Endothelial cell of umbilical vein (primary cell): ENCODE measurements at regions not wholly inside any gene's neighbourhood (a gene's known extent, or its start where the extent isn't known, plus 50 kb on each side); places are given as distances from the start of the nearest gene placed in this dataset.

Source experiments
- BruUV-seq: library from RNA; stranded (reverse); fragments of 400-500 nt; replicated peaks from 2 replicates; lab custom pipeline; 2021; lab: Mats Ljungman, UMichigan
- CTCF ChIA-PET: fragments of 300-600, 350-600 bp; sonication (Branson Sonifier 250); formaldehyde crosslinking; loops from one replicate; lab custom pipeline; 2021; ENCODE audit warnings: antibody characterized with exemption, inconsistent platforms; lab: Charles Lee
- POLR2A ChIA-PET: fragments of 300-600, 350-600 bp; sonication (Branson Sonifier 250); formaldehyde crosslinking; loops from one replicate; lab custom pipeline; 2021; ENCODE audit warnings: antibody characterized with exemption, inconsistent platforms; lab: Charles Lee
- DNase-seq: peaks from one replicate; pipeline ENCODE4 v3.0.0-alpha.2; 2011; ENCODE audit warnings: low read depth, low spot score
- FAIRE-seq: peaks from 2 replicates; lab custom pipeline; 2011; peaks lifted over from hg19 to GRCh38; lab: Jason Lieb, UNC
- H2AFZ ChIP-seq: 2 replicates; pipeline ENCODE4 v1.6.0; 2012; ENCODE audit warnings: low read depth, low read length, control low read depth, inconsistent platforms
- H3K27ac ChIP-seq: 2 replicates; pipeline ENCODE4 v1.5.1; 2011; ENCODE audit warnings: low read depth, mild to moderate bottlenecking, control low read depth, low read length, moderate library complexity; ENCODE audit not compliant: insufficient read depth
- H3K27me3 ChIP-seq, 2 experiments: 2 replicates each; pipeline versions ENCODE4 v1.6.0 to v1.6.1; 2011; ENCODE audit warnings: low read length in 2 of 2, mixed read lengths in 1 of 2; ENCODE audit not compliant: control insufficient read depth in 2 of 2, insufficient read depth in 2 of 2
- H3K36me3 ChIP-seq, 2 experiments: 2 replicates in 1 of 2; 3 replicates in 1 of 2; pipeline ENCODE4 v1.5.1; 2011; ENCODE audit warnings: low read length in 2 of 2, mild to moderate bottlenecking in 1 of 2, moderate library complexity in 1 of 2; ENCODE audit not compliant: control insufficient read depth in 2 of 2, insufficient read depth in 2 of 2; ENCODE audit errors: extremely low read depth in 1 of 2
- H3K4me1 ChIP-seq: 3 replicates; pipeline ENCODE4 v1.5.1; 2011; ENCODE audit warnings: mild to moderate bottlenecking, low read length; ENCODE audit not compliant: control insufficient read depth, insufficient read depth; ENCODE audit errors: extremely low read depth
- H3K4me2 ChIP-seq: 2 replicates; pipeline ENCODE4 v1.6.1; 2011; ENCODE audit warnings: low read length, control low read depth, mixed read lengths; ENCODE audit not compliant: insufficient read depth
- H3K4me3 ChIP-seq, 3 experiments: fragments of 200-600 bp in 1 of 3; sonication (generic), shearing (Covaris generic) in 1 of 3; replicated peaks in 1 of 3; 2 replicates each; pipeline ENCODE4 v1.5.1; 2011 to 2016; ENCODE audit warnings: control low read depth in 3 of 3, low read length in 3 of 3, mild to moderate bottlenecking in 2 of 3, inconsistent platforms in 1 of 3, low read depth in 1 of 3, moderate library complexity in 1 of 3; ENCODE audit not compliant: insufficient read depth in 1 of 3
- H3K79me2 ChIP-seq: 2 replicates; pipeline ENCODE4 v1.6.0; 2012; ENCODE audit warnings: low read length, inconsistent platforms; ENCODE audit not compliant: control insufficient read depth, insufficient read depth
- H3K9ac ChIP-seq: replicated peaks from 2 replicates; pipeline ENCODE3; 2011; ENCODE audit warnings: low read length, control low read depth; ENCODE audit not compliant: insufficient read depth; ENCODE audit errors: extremely low read depth
- H3K9me1 ChIP-seq: replicated peaks from 3 replicates; pipeline ENCODE4 v1.6.0; 2011; ENCODE audit warnings: mild to moderate bottlenecking, low read length; ENCODE audit not compliant: control insufficient read depth, insufficient read depth; ENCODE audit errors: extremely low read depth
- H3K9me3 ChIP-seq: replicated peaks from 2 replicates; pipeline ENCODE4 v1.5.1; 2012; ENCODE audit warnings: low read length, inconsistent platforms; ENCODE audit not compliant: control insufficient read depth, insufficient read depth
- H4K20me1 ChIP-seq: replicated peaks from 2 replicates; pipeline ENCODE3; 2011; ENCODE audit warnings: mild to moderate bottlenecking, low read length; ENCODE audit not compliant: control insufficient read depth, insufficient read depth; ENCODE audit errors: extremely low read depth
- CTCF ChIP-seq, 2 donors: IDR thresholded peaks; 1 replicate in 1 of 2; 2 replicates in 1 of 2; pipeline ENCODE4 v1.5.1; 2011; ENCODE audit warnings: low read length in 2 of 2, mild to moderate bottlenecking in 2 of 2, moderate library complexity in 2 of 2, control low read depth in 1 of 2, inconsistent platforms in 1 of 2, low read depth in 1 of 2; ENCODE audit not compliant: insufficient read depth in 1 of 2; ENCODE audit errors: extremely low read depth in 1 of 2
- EZH2 ChIP-seq: IDR thresholded peaks from 2 replicates; pipeline ENCODE4 v1.6.1; 2012; ENCODE audit warnings: borderline replicate concordance, low read depth, mild to moderate bottlenecking, moderate library complexity, low read length, inconsistent platforms; ENCODE audit not compliant: severe bottlenecking
- FOS ChIP-seq: IDR thresholded peaks from 2 replicates; pipeline ENCODE4 v1.6.1; 2011; ENCODE audit warnings: mild to moderate bottlenecking, low read length, moderate library complexity, borderline replicate concordance; ENCODE audit not compliant: insufficient read depth
- GATA2 ChIP-seq: IDR thresholded peaks from 2 replicates; pipeline ENCODE4 v1.7.0; 2011; ENCODE audit warnings: low read depth, mild to moderate bottlenecking, moderate library complexity, mixed read lengths, low read length; ENCODE audit not compliant: insufficient read length, insufficient read depth
- JUN ChIP-seq: IDR thresholded peaks from 2 replicates; pipeline ENCODE4 v1.6.1; 2011; ENCODE audit warnings: borderline replicate concordance, low read depth; ENCODE audit not compliant: insufficient read length, insufficient read depth
- MAX ChIP-seq: IDR thresholded peaks from 2 replicates; pipeline ENCODE4 v1.6.1; 2011; ENCODE audit not compliant: insufficient read depth, insufficient read length
- MYC ChIP-seq: IDR thresholded peaks from one replicate; pipeline ENCODE4 v1.6.1; 2011; ENCODE audit warnings: mild to moderate bottlenecking, low read depth, low read length
- POLR2A ChIP-seq: IDR thresholded peaks from 2 replicates; pipeline ENCODE4 v1.6.1; 2012; ENCODE audit warnings: low read depth, mild to moderate bottlenecking, control low read depth, low read length
- POLR2AphosphoS5 ChIP-seq: IDR thresholded peaks from 2 replicates; pipeline ENCODE4 v1.6.1; 2012; ENCODE audit warnings: low read depth, mild to moderate bottlenecking, control low read depth, low read length, moderate library complexity; ENCODE audit not compliant: insufficient read depth
- dilution Hi-C: fragments of 300-500 bp; cut with MboI; formaldehyde crosslinking; loops from one replicate; pipeline ENCODE4 v1.15.0; 2019; ENCODE audit warnings: low sequenced_read_pairs; ENCODE audit not compliant: extremely low pct_ligation_motif_present
- intact Hi-C: fragments of 100-400 bp; cut with micrococcal nuclease; formaldehyde crosslinking; loops from one replicate; pipeline ENCODE4 v1.10.0; 2022

- Histone ChIP-seq H2AFZ (no peak overlapping the region), H4K20me1 (no peaks in the 10 kb centered on the region), H3K4me2 (no peak overlapping the region), H3K36me3 (no peaks in the 10 kb centered on the region), H3K9ac (no peak overlapping the region), H3K79me2 (no peaks in the 10 kb centered on the region), H3K4me1 (no peaks in the 10 kb centered on the region), H3K9me3 (no peaks in the 10 kb centered on the region), H3K27ac (no peak overlapping the region), H3K9me1 (no peaks in the 10 kb centered on the region), H3K4me3 (no peak overlapping the region), H3K27me3 (no peaks in the 10 kb centered on the region)
- DNase-seq (no peak), FAIRE-seq (no peak)
- intact Hi-C loops, result no loop called here
- TF ChIP-seq EZH2, result no peak
- no peak for TF ChIP-seq GATA2
- no peak for TF ChIP-seq CTCF (IDR thresholded peaks at IDR 0.05; ENCODE audit: extremely low read depth in 1 of 2, insufficient read depth in 1 of 2, low read depth in 1 of 2, low read length in 2 of 2)
- TF ChIP-seq POLR2A, result no peak
- TF ChIP-seq MAX, result no peak
- TF ChIP-seq MYC, result no peak
- TF ChIP-seq JUN, result no peak
- no peak for TF ChIP-seq FOS
- no peak for TF ChIP-seq POLR2AphosphoS5
- CTCF ChIA-PET, result no interaction called here
- BruUV-seq, result no TSS peak
- dilution Hi-C loops, result no loop called here
- POLR2A ChIA-PET, result no interaction called here
Observed at GRCh38 chr1:229124116-229124515, 146.8 kb upstream of the RAB4A start.
